Muscle layer of duodenum (tissue), 2 donors: ENCODE measurements at regions not wholly inside any gene's neighbourhood (a gene's known extent, or its start where the extent isn't known, plus 50 kb on each side); places are given as distances from the start of the nearest gene placed in this dataset.

Experiments
- H3K27ac ChIP-seq: one replicate; pipeline ENCODE4 v1.7.0; 2013; ENCODE audit warnings: mild to moderate bottlenecking, low read length
- H3K27me3 ChIP-seq: one replicate; pipeline ENCODE4 v1.7.0; 2013; ENCODE audit warnings: low read depth, mild to moderate bottlenecking, control low read depth, low read length
- H3K36me3 ChIP-seq, 2 donors: one replicate each; pipeline ENCODE4 v1.7.0; 2013; ENCODE audit warnings: low read length in 2 of 2, control low read depth in 1 of 2, mild to moderate bottlenecking in 1 of 2; ENCODE audit not compliant: insufficient read depth in 2 of 2, control insufficient read depth in 1 of 2
- H3K4me1 ChIP-seq, 2 donors: one replicate each; pipeline ENCODE4 v1.7.0; 2013; ENCODE audit warnings: low read length in 2 of 2, mild to moderate bottlenecking in 2 of 2, control low read depth in 1 of 2, moderate library complexity in 1 of 2; ENCODE audit not compliant: insufficient read depth in 2 of 2, control insufficient read depth in 1 of 2
- H3K4me3 ChIP-seq, 2 donors: one replicate each; pipeline ENCODE4 v1.7.0; 2013; ENCODE audit warnings: low read length in 2 of 2, low read depth in 1 of 2, mild to moderate bottlenecking in 1 of 2
- H3K9me3 ChIP-seq, 2 donors: one replicate each; pipeline ENCODE4 v1.7.0; 2013; ENCODE audit warnings: low read length in 2 of 2, control low read depth in 1 of 2, mild to moderate bottlenecking in 1 of 2; ENCODE audit not compliant: control insufficient read depth in 1 of 2
- donor health status: healthy.

DNA sequence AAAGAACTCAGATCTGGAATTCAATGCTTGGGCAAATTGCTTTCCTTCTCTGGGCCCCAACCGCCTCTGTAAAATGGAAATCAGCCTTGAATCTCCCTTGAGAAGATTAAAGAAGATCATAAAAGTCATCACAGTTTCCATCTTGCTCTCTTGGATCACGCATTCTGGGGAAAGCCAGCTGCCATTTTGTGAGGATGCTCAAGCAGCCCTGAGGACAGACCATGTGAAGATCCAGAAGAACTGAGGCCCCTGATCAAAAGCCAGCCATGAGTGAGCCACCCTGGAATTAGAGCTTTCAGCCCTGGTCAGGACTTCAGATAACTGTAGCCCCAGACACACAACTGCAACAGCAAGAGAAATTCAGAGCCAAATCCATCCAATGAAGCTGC is 229.3 kb downstream of the MN1 start:
- H3K9me3 ChIP-seq, result peaks cover 3 to 5% of the 10 kb centered on the region in 2 donors
- peaks cover 0 to 8% of the 10 kb centered on the region in 2 donors for H3K4me1 ChIP-seq
- H3K27me3 ChIP-seq, result no peaks in the 10 kb centered on the region
- no peak overlapping the region for H3K27ac ChIP-seq
- no peaks in the 10 kb centered on the region for H3K36me3 ChIP-seq
- H3K4me3 ChIP-seq, result no peak overlapping the region

DNA sequence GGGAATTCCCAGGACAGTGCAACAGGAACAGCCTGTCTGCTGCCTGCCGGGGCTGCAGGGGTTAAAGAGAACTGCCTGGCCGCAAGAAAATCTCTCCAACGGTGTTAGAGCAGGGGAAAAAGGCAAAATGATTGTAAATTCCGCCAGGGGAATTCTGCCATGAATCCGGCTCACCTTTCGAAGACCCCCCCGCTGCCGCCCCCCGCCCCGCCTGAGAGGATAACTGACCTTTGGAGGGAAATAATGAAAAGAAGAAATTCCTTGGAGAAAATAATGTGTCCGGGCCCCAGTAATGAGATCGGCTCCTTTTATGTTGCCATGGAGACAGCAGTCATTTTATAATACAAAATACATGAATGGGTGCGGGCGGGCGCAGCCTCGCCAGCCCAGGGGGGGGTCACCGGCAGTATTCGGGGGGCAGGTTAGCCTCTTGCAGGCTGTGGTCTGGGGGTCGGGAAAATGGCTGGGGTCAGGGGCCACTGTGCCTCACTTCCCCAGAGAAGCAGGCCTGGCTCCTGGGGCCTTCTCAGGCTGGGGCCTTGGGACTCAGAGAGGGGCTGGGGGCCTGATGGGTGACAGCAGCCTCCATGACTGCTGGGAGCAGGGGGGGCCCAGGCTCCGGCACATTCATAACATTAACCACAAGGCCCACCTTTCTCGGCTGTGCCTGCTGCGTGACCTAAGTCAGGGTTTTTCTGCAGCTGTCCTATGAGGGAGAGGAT is 228.1 kb downstream of the MN1 start:
- Histone ChIP-seq H3K36me3 (no peaks in the 10 kb centered on the region), H3K27ac (no peak overlapping the region), H3K9me3 (peaks cover 3 to 5% of the 10 kb centered on the region in 2 donors), H3K4me3 (no peak overlapping the region), H3K27me3 (no peaks in the 10 kb centered on the region), H3K4me1 (peaks cover 4 to 8% of the 10 kb centered on the region in 2 donors)

- no peak overlapping the region for H3K4me3 ChIP-seq
- H3K27me3 ChIP-seq, result no peaks in the 10 kb centered on the region
- no peaks in the 10 kb centered on the region for H3K36me3 ChIP-seq
- H3K9me3 ChIP-seq, result peaks cover 3 to 5% of the 10 kb centered on the region in 2 donors
- peaks cover 4 to 8% of the 10 kb centered on the region in 2 donors for H3K4me1 ChIP-seq
- no peak overlapping the region for H3K27ac ChIP-seq
Measured at GRCh38 chr22:27574002-27574366, 227.6 kb downstream of the MN1 start.

GRCh38 chr22:27574651-27575050 is 226.9 kb downstream of the MN1 start:
- Histone ChIP-seq H3K4me1 (peaks cover 4 to 8% of the 10 kb centered on the region in 2 donors), H3K27ac (no peak overlapping the region), H3K36me3 (no peaks in the 10 kb centered on the region), H3K9me3 (peaks cover 3 to 5% of the 10 kb centered on the region in 2 donors), H3K27me3 (no peaks in the 10 kb centered on the region), H3K4me3 (no peak overlapping the region)

DNA sequence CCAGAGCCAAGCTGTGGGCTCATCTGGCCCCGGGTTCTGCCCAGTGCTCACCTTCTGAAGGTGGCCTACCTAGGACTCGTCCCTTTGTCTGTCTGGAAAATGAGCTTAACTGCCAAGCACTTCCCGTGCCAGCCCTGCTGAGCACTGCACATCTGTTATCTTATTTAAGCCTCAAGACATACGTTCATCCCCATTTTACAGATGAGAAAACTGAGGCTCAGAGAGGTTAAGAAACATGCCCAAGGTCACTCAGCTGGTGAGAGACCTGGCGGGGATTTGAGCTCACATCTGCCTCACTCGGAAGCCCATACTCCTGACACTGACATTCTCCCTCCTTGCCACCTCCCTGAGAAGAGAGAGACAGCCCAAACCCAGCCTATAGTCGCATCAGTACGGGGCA is 226.2 kb downstream of the MN1 start:
- Histone ChIP-seq H3K27me3 (no peaks in the 10 kb centered on the region), H3K9me3 (peaks cover 3 to 5% of the 10 kb centered on the region in 2 donors), H3K36me3 (no peaks in the 10 kb centered on the region), H3K4me3 (no peak overlapping the region), H3K4me1 (peaks cover 4 to 8% of the 10 kb centered on the region in 2 donors), H3K27ac (no peak overlapping the region)

GRCh38 chr22:27576413-27576812 is 225.1 kb downstream of the MN1 start:
- Histone ChIP-seq H3K27ac (no peak overlapping the region), H3K27me3 (no peaks in the 10 kb centered on the region), H3K4me1 (peaks cover 4 to 8% of the 10 kb centered on the region in 2 donors), H3K9me3 (peaks cover 3 to 5% of the 10 kb centered on the region in 2 donors), H3K4me3 (no peak overlapping the region), H3K36me3 (no peaks in the 10 kb centered on the region)

GRCh38 chr22:27576815-27577573 is 224.6 kb downstream of the MN1 start:
- Histone ChIP-seq H3K9me3 (peaks cover 3 to 5% of the 10 kb centered on the region in 2 donors), H3K27me3 (no peaks in the 10 kb centered on the region), H3K4me3 (no peak overlapping the region), H3K4me1 (peaks cover 4 to 8% of the 10 kb centered on the region in 2 donors), H3K36me3 (no peaks in the 10 kb centered on the region), H3K27ac (no peak overlapping the region)

- Histone ChIP-seq H3K4me1 (peaks cover 4 to 8% of the 10 kb centered on the region in 2 donors), H3K27ac (no peak overlapping the region), H3K27me3 (no peaks in the 10 kb centered on the region), H3K36me3 (no peaks in the 10 kb centered on the region), H3K9me3 (peaks cover 0 to under 1% of the 10 kb centered on the region in 2 donors), H3K4me3 (no peak overlapping the region)
Measured at GRCh38 chr22:27577574-27577969, 224.0 kb downstream of the MN1 start.

- H3K27ac ChIP-seq, result no peak overlapping the region
- H3K27me3 ChIP-seq, result no peaks in the 10 kb centered on the region
- H3K9me3 ChIP-seq, result no peaks in the 10 kb centered on the region
- no peak overlapping the region for H3K4me3 ChIP-seq
- H3K36me3 ChIP-seq, result no peaks in the 10 kb centered on the region
- H3K4me1 ChIP-seq, result peaks cover 4 to 8% of the 10 kb centered on the region in 2 donors
Measured at GRCh38 chr22:27578937-27579617, 222.5 kb downstream of the MN1 start.

- Histone ChIP-seq H3K36me3 (no peaks in the 10 kb centered on the region), H3K27ac (no peak overlapping the region), H3K9me3 (no peaks in the 10 kb centered on the region), H3K4me3 (no peak overlapping the region), H3K27me3 (no peaks in the 10 kb centered on the region), H3K4me1 (peaks cover 4 to 8% of the 10 kb centered on the region in 2 donors)
Measured at GRCh38 chr22:27580311-27580897, 221.2 kb downstream of the MN1 start.

- Histone ChIP-seq H3K4me1 (peaks cover 4 to 6% of the 10 kb centered on the region in 2 donors), H3K27ac (no peak overlapping the region), H3K36me3 (no peaks in the 10 kb centered on the region), H3K27me3 (no peaks in the 10 kb centered on the region), H3K4me3 (no peak overlapping the region), H3K9me3 (no peaks in the 10 kb centered on the region)
Measured at GRCh38 chr22:27581236-27581635, 220.3 kb downstream of the MN1 start.
